ENCODE measurements at regions not wholly inside any gene's neighbourhood (a gene's known extent, or its start where the extent isn't known, plus 50 kb on each side); places are given as distances from the start of the nearest gene placed in this dataset.
"Not testable (repeated sequence)": the region's sequence is repeated elsewhere in the genome, so short reads cannot be mapped to it uniquely, and the experiment has no call there.

DNA sequence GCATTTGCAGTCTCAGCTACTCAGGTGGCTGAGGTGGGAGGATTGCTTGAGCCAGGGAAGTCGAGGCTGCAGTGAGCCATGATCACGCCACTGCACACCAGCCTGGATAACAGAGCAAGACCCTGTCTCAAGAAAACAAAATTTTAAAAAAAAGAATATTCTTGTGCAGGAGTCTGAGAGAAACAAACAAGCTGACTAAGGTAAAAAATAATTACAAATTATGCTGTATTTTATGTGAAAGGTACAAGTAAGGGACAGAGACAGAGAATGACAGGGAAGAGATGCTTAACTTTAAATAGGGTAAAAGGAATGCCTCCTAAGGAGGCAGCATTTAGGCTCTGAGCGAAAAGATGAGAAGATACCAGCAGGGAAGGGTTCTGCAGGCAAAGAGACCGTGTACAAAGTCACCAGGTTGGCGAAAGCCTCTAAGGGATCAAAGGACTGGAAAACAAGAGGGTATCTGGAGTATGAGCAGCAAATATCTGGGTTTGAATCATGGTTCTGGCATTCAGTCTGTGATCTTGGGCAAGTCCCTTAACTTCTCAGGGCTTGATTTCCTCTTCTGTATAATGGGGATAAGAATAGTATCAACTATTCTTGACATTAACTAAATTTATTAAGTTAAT lies 106.2 kb upstream of the RHOBTB1 start:
- no peaks in the 10 kb centered on the region for H3K9me3 Mint-ChIP-seq
- no peak overlapping the region for H3K27ac Mint-ChIP-seq
- intact Hi-C loops (cut with micrococcal nuclease), result no loop called here
- CTCF ChIA-PET (ENCODE audit: partially characterized antibody), result no interaction called here
- Histone ChIP-seq H3K4me3 (ENCODE audit: low read length in 2 of 2) (no peak overlapping the region), H3K27ac (ENCODE audit: low read depth, low read length) (no peak overlapping the region), H3K9me3 (ENCODE audit: control insufficient read depth in 1 of 2, low read length in 2 of 2) (no peaks in the 10 kb centered on the region), H3K4me1 (ENCODE audit: insufficient read depth, low read length) (no peaks in the 10 kb centered on the region), H3K36me3 (ENCODE audit: insufficient read depth, low read length) (no peaks in the 10 kb centered on the region), H3K27me3 (ENCODE audit: insufficient read depth, low read length) (no peaks in the 10 kb centered on the region)
- H3K36me3 Mint-ChIP-seq, result no peaks in the 10 kb centered on the region
- no peak overlapping the region for H3K4me3 Mint-ChIP-seq
- no peaks in the 10 kb centered on the region for H3K4me1 Mint-ChIP-seq
- no peak for DNase-seq
- POLR2A ChIA-PET (ENCODE audit: partially characterized antibody), result no interaction called here
- peaks cover 0 to 4% of the 10 kb centered on the region in 2 donors for H3K27me3 Mint-ChIP-seq

DNA sequence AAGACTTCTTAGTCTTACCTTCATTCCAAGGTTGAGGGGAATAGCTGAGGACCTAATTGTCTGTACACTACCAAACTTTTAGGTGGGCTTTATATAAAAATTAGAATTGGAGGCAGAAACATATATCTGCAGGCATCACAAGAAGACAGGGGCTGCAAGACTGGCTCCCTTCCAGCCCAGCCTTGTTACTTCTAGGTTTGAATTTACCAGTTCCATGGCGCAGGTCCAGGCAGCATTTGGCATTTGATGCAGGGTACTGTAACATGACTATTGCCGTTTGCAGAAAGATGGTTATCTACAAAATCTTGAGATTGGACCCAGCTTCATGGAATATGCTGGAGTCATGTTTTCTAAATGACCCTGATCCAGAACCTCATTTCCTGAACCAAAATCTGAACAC lies 105.4 kb upstream of the RHOBTB1 start:
- H3K36me3 Mint-ChIP-seq, result no peaks in the 10 kb centered on the region
- no peak overlapping the region for H3K27ac Mint-ChIP-seq
- POLR2A ChIA-PET (ENCODE audit: partially characterized antibody), result no interaction called here
- no peak overlapping the region for H3K27ac ChIP-seq (ENCODE audit: low read depth, low read length)
- H3K9me3 ChIP-seq (ENCODE audit: control insufficient read depth in 1 of 2, low read length in 2 of 2), result no peaks in the 10 kb centered on the region
- H3K4me3 Mint-ChIP-seq, result no peak overlapping the region
- intact Hi-C loops (cut with micrococcal nuclease), result no loop called here
- H3K27me3 Mint-ChIP-seq, result peaks cover 0 to 4% of the 10 kb centered on the region in 2 donors
- H3K4me1 ChIP-seq (ENCODE audit: insufficient read depth, low read length), result no peaks in the 10 kb centered on the region
- CTCF ChIA-PET (ENCODE audit: partially characterized antibody), result no interaction called here
- no peaks in the 10 kb centered on the region for H3K4me1 Mint-ChIP-seq
- H3K36me3 ChIP-seq (ENCODE audit: insufficient read depth, low read length), result no peaks in the 10 kb centered on the region
- no peaks in the 10 kb centered on the region for H3K27me3 ChIP-seq (ENCODE audit: insufficient read depth, low read length)
- no peaks in the 10 kb centered on the region for H3K9me3 Mint-ChIP-seq
- H3K4me3 ChIP-seq (ENCODE audit: low read length in 2 of 2), result no peak overlapping the region
- no peak for DNase-seq

DNA sequence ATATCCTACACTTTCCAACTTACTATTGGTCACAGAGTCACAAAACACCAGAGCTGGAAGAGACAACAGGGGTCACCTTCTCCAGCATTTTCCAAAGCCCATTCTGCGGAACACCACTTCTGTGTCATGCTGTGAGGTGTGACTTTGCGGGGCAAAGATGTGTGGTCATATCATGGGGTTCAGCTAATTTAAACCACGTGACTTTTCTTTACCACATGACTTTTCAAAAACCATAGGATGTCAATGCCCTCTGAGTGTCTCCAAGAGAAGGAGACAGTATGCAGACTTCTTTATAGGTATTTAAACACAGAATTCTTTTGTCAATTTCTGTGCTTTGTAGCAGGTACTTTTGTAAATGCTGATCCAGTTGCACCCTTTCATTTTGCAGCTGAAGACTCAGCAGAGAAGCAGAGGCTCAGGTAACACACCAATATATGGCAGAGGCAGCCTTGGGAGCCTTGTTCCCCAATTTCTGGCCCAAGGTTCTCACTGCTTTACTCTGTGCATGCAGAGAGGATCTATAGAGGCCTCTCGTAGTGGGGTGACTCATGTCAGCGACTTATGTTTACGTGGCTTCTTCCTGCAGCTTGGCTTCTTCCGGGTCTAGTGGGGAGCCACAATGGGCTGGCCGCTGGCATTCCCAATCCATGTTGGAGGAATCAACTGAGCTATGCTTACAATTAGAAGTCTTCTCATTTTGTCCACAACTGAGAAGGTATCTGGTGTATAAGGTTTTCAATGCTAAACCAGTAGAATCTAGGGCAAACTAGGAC lies 104.0 kb upstream of the RHOBTB1 start:
- no peaks in the 10 kb centered on the region for H3K9me3 ChIP-seq (ENCODE audit: control insufficient read depth in 1 of 2, low read length in 2 of 2)
- DNase-seq, result no peak
- H3K4me1 ChIP-seq (ENCODE audit: insufficient read depth, low read length), result no peaks in the 10 kb centered on the region
- peaks cover 0 to 1% of the 10 kb centered on the region in 2 donors for H3K27me3 Mint-ChIP-seq
- H3K4me3 Mint-ChIP-seq, result no peak overlapping the region
- no peak overlapping the region for H3K4me3 ChIP-seq (ENCODE audit: low read length in 2 of 2)
- H3K27ac Mint-ChIP-seq, result no peak overlapping the region
- H3K9me3 Mint-ChIP-seq, result no peaks in the 10 kb centered on the region
- ChIA-PET POLR2A (ENCODE audit: partially characterized antibody) (no interaction called here), CTCF (ENCODE audit: partially characterized antibody) (interaction anchor here (1.1 kb wide), 1 partner anchor 23 kb away, joined by 3 read pairs; no protein-coding TSS in a partner anchor)
- no peaks in the 10 kb centered on the region for H3K4me1 Mint-ChIP-seq
- intact Hi-C loops (cut with micrococcal nuclease), result no loop called here
- H3K27ac ChIP-seq (ENCODE audit: low read depth, low read length), result no peak overlapping the region
- no peaks in the 10 kb centered on the region for H3K36me3 Mint-ChIP-seq
- no peaks in the 10 kb centered on the region for H3K36me3 ChIP-seq (ENCODE audit: insufficient read depth, low read length)
- H3K27me3 ChIP-seq (ENCODE audit: insufficient read depth, low read length), result no peaks in the 10 kb centered on the region

DNA sequence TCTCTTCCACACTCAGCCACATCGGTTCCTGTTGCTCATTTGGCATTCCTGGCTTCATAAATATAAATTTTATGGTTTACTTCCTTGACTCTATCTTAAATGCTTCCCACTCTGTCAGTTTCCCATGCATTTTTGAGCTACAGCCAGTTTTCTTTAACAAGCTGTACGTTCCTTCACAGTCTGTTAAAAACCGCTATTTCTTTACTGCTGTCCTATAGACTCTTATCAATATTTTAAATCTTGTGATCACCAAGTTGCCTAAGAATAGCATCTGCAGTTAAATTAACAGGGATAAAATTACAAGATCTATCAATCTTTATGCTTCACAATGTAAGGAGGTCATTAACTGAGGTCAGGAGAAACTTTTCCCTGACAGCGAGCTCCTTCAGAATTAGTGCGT lies 103.1 kb upstream of the RHOBTB1 start:
- H3K27me3 ChIP-seq (ENCODE audit: insufficient read depth, low read length), result no peaks in the 10 kb centered on the region
- Mint-ChIP-seq H3K27ac (no peak overlapping the region), H3K4me3 (no peak overlapping the region), H3K9me3 (no peaks in the 10 kb centered on the region), H3K27me3 (no peaks in the 10 kb centered on the region), H3K36me3 (no peaks in the 10 kb centered on the region), H3K4me1 (no peaks in the 10 kb centered on the region)
- intact Hi-C loops (cut with micrococcal nuclease), result no loop called here
- POLR2A ChIA-PET (ENCODE audit: partially characterized antibody), result no interaction called here
- no peaks in the 10 kb centered on the region for H3K9me3 ChIP-seq (ENCODE audit: control insufficient read depth in 1 of 2, low read length in 2 of 2)
- H3K4me1 ChIP-seq (ENCODE audit: insufficient read depth, low read length), result no peaks in the 10 kb centered on the region
- no peak overlapping the region for H3K27ac ChIP-seq (ENCODE audit: low read depth, low read length)
- no peaks in the 10 kb centered on the region for H3K36me3 ChIP-seq (ENCODE audit: insufficient read depth, low read length)
- H3K4me3 ChIP-seq (ENCODE audit: low read length in 2 of 2), result no peak overlapping the region
- CTCF ChIA-PET (ENCODE audit: partially characterized antibody), result interaction anchor here (1.1 kb wide), 1 partner anchor 22 kb away, joined by 3 read pairs; no protein-coding TSS in a partner anchor
- no peak for DNase-seq

DNA sequence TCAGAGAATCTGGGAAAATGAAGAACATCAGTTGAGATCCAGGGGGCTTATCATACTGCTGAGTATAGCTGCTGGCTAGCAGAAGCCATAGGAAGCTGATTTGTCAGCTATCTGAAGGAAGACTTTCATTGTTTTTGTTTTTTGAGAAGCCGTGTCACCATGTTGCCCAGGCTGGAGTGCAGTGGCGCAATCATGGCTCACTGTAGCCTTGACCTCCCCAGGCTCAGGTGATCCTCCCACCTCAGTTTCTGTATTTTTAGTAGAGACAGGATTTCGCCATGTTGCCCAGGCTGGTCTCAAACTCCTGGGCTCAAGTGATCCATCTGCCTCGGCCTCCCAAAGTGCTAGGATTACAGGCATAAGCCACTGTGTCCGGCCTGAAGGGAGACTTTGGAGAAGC lies 101.5 kb upstream of the RHOBTB1 start:
- H3K27ac ChIP-seq (ENCODE audit: low read depth, low read length); H3K4me1 Mint-ChIP-seq; H3K4me1 ChIP-seq (ENCODE audit: insufficient read depth, low read length); POLR2A ChIA-PET (ENCODE audit: partially characterized antibody); H3K9me3 ChIP-seq (ENCODE audit: control insufficient read depth in 1 of 2, low read length in 2 of 2); CTCF ChIA-PET (ENCODE audit: partially characterized antibody); H3K36me3 Mint-ChIP-seq; H3K27me3 Mint-ChIP-seq; H3K36me3 ChIP-seq (ENCODE audit: insufficient read depth, low read length); H3K9me3 Mint-ChIP-seq; H3K27me3 ChIP-seq (ENCODE audit: insufficient read depth, low read length); DNase-seq; H3K4me3 Mint-ChIP-seq; H3K4me3 ChIP-seq (ENCODE audit: low read length in 2 of 2); H3K27ac Mint-ChIP-seq; intact Hi-C loops (cut with micrococcal nuclease): not testable (repeated sequence)

DNA sequence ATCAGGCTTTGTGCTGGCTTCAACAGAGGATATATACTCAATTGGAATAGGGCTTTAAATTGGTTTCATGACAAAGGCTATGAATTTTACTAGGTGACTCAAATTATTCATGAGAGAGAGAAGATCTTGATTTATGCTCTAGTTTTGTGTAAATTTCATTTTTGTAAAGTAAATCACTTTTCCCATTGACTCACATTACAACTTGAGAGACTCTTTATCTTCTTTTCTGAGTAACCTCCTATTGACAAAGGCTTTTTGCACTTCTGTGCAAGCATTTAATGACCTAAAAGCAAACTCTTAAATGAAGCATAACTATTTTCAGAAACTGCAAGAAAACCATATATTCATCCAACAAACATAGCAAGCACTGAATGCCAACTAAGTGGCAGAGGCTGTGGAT lies 98.5 kb upstream of the RHOBTB1 start:
- H3K4me1 ChIP-seq (ENCODE audit: insufficient read depth, low read length), result no peaks in the 10 kb centered on the region
- CTCF ChIA-PET (ENCODE audit: partially characterized antibody), result no interaction called here

DNA sequence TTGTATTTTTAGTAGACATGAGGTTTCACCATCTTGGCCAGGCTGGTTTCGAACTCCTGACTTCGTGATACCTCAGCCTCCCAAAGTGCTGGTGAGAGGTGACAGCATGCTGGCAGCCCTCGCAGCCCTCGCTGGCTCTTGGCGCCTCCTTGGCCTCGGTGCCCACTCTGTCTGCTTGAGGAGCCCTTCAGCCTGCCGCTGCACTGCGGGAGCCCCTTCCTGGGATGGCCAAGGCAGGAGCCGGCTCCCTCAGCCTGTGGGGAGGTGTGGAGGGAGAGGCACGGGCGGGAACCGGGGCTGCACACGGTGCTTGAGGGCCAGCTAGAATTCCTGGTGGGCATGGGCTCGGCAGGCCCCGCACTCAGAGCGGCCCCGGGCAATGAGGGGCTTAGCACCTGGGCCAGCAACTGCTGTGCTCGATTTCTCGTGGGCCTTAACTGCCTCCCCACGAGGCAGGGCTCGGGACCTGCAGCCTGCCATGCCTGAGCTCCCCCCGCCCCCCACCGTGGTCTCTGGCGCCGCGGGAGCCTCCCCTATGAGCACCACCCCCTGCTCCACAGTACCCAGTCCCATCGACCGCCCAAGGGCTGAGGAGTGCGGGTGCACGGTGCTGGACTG lies 96.5 kb upstream of the RHOBTB1 start:
- H3K9me3 ChIP-seq (ENCODE audit: control insufficient read depth in 1 of 2, low read length in 2 of 2), result no peaks in the 10 kb centered on the region
- Mint-ChIP-seq H3K36me3 (no peaks in the 10 kb centered on the region), H3K4me1 (no peaks in the 10 kb centered on the region), H3K27ac (no peak overlapping the region), H3K27me3 (no peaks in the 10 kb centered on the region), H3K4me3 (no peak overlapping the region), H3K9me3 (peaks cover 0 to 7% (median 0%) of the 10 kb centered on the region in 8 donors)
- ChIA-PET POLR2A (ENCODE audit: partially characterized antibody) (no interaction called here), CTCF (ENCODE audit: partially characterized antibody) (no interaction called here)
- DNase-seq, result no peak
- no peak overlapping the region for H3K27ac ChIP-seq (ENCODE audit: low read depth, low read length)
- no peak overlapping the region for H3K4me3 ChIP-seq (ENCODE audit: low read length in 2 of 2)
- no peaks in the 10 kb centered on the region for H3K4me1 ChIP-seq (ENCODE audit: insufficient read depth, low read length)
- no peaks in the 10 kb centered on the region for H3K36me3 ChIP-seq (ENCODE audit: insufficient read depth, low read length)
- H3K27me3 ChIP-seq (ENCODE audit: insufficient read depth, low read length), result no peaks in the 10 kb centered on the region
- intact Hi-C loops (cut with micrococcal nuclease), result no loop called here

More for the DNA sequence above, 98.5 kb upstream of the RHOBTB1 start:
- H3K4me3 ChIP-seq (ENCODE audit: low read length in 2 of 2), result no peak overlapping the region
- Mint-ChIP-seq H3K27ac (no peak overlapping the region), H3K4me3 (no peak overlapping the region), H3K4me1 (no peaks in the 10 kb centered on the region), H3K27me3 (no peaks in the 10 kb centered on the region), H3K9me3 (peaks cover 0 to 7% (median 0%) of the 10 kb centered on the region in 8 donors), H3K36me3 (no peaks in the 10 kb centered on the region)
- no peaks in the 10 kb centered on the region for H3K27me3 ChIP-seq (ENCODE audit: insufficient read depth, low read length)
- no peaks in the 10 kb centered on the region for H3K9me3 ChIP-seq (ENCODE audit: control insufficient read depth in 1 of 2, low read length in 2 of 2)
- intact Hi-C loops (cut with micrococcal nuclease), result no loop called here
- POLR2A ChIA-PET (ENCODE audit: partially characterized antibody), result no interaction called here
- no peaks in the 10 kb centered on the region for H3K36me3 ChIP-seq (ENCODE audit: insufficient read depth, low read length)
- no peak for DNase-seq
- H3K27ac ChIP-seq (ENCODE audit: low read depth, low read length), result no peak overlapping the region

Measured in CD4-positive, alpha-beta memory T cell (primary cell).